SK-N-SH (cell line): ENCODE measurements at regions not wholly inside any gene's neighbourhood (a gene's known extent, or its start where the extent isn't known, plus 50 kb on each side); places are given as distances from the start of the nearest gene placed in this dataset.

ENCODE experiments used
- CTCF ChIP-seq: fragments of 200-600 bp; sonication (generic); IDR thresholded peaks from 2 replicates; pipeline ENCODE4 v1.6.1; 2017; ENCODE audit warnings: antibody characterized with exemption, mild to moderate bottlenecking, moderate library complexity
- MEF2A ChIP-seq: IDR thresholded peaks from 2 replicates; pipeline ENCODE4 v1.4.0; 2012; ENCODE audit warnings: low read depth, borderline replicate concordance
- NFIC ChIP-seq: IDR thresholded peaks from 2 replicates; pipeline ENCODE4 v1.4.0; 2012; ENCODE audit warnings: borderline replicate concordance
- POLR2AphosphoS5 ChIP-seq: IDR thresholded peaks from 2 replicates; pipeline ENCODE4 v1.6.1; 2012; ENCODE audit warnings: low read depth, low read length
- RXRA ChIP-seq: IDR thresholded peaks from 2 replicates; pipeline ENCODE4 v1.4.0; 2012; ENCODE audit warnings: low read depth, mild to moderate bottlenecking, borderline replicate concordance
- TCF12 ChIP-seq: IDR thresholded peaks from 2 replicates; pipeline ENCODE4 v1.4.0; 2012

GRCh38 chr4:33126002-33126401, 2405.8 kb downstream of the PCDH7 start:
- TF ChIP-seq RXRA (no peak), MEF2A (no peak), NFIC (no peak), CTCF (no peak), POLR2AphosphoS5 (no peak), TCF12 (no peak)
